GM10266 (cell line): ENCODE measurements at regions not wholly inside any gene's neighbourhood (a gene's known extent, or its start where the extent isn't known, plus 50 kb on each side); places are given as distances from the start of the nearest gene placed in this dataset.

ENCODE experiments used
- DNase-seq: peaks from one replicate; pipeline ENCODE4 v3.0.0; 2012; ENCODE audit errors: extremely low spot score
- TF ChIP-seq, protein P1 (sequence below): IDR thresholded peaks from 2 replicates; pipeline ENCODE4 v1.5.1; 2012; ENCODE audit warnings: mild to moderate bottlenecking, low read depth; ENCODE audit not compliant: control insufficient read depth, insufficient read depth; ENCODE audit errors: missing control alignments

DNA sequence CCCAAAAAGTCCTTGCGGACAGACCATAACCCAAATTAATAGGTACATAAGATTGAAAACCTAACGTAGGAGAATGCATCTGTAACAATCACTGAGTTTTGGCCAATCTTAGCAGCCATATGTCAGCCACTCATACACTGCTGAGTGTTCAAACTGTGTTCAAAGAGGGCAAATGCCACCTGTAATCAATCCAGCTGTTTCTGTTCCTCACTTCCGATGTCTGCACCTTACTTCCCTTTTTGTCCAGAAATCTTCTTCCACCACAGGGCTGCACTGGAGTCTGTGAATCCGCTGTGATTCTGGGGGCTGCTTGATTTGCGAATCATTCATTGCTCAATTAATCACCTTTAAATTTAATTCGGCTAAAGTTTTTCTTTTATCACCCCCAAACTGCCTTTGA is 263.9 kb downstream of the ICE1 start:
- no peak for DNase-seq
- TF ChIP-seq, protein P1, sequence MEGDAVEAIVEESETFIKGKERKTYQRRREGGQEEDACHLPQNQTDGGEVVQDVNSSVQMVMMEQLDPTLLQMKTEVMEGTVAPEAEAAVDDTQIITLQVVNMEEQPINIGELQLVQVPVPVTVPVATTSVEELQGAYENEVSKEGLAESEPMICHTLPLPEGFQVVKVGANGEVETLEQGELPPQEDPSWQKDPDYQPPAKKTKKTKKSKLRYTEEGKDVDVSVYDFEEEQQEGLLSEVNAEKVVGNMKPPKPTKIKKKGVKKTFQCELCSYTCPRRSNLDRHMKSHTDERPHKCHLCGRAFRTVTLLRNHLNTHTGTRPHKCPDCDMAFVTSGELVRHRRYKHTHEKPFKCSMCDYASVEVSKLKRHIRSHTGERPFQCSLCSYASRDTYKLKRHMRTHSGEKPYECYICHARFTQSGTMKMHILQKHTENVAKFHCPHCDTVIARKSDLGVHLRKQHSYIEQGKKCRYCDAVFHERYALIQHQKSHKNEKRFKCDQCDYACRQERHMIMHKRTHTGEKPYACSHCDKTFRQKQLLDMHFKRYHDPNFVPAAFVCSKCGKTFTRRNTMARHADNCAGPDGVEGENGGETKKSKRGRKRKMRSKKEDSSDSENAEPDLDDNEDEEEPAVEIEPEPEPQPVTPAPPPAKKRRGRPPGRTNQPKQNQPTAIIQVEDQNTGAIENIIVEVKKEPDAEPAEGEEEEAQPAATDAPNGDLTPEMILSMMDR, result no peak

DNA sequence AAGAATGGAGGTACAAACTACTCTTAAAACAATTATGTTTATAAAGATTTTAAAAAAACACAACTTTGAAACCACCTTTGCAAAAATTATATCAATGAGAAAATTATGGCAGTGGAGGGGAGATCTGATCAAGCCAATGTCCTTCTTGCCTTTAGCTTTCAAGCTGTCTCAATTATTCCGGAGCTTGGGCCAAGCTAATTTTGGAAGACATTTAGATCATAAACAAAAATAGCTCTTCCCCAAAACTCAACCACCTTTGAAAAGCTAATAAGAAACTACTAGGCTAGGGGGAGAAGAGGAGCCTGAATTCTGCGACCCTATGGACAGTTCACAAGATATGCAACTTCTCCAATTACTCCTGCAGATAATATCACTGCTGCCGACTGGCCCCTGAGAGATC is 263.3 kb downstream of the ICE1 start:
- TF ChIP-seq, protein P1, result no peak
- DNase-seq, result no peak

DNA sequence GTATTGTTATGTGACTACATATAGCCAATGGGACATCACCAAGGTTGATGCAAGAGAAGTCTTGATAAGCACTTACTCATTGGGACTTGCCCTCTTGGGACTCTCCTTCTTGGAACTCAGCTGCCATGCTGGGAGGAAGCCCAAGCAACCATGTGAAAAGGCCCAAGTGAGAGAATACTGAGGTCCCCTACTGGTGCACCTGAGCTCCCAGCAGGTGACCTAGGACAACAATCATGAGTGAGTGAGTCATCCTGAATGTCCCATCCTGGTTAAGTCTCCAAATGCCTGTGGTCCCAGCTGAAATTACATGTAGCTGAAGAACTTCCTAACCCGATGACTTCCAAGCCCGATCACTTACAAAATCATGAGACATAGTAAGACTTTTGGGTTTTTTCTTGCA is 260.7 kb downstream of the ICE1 start:
- no peak for DNase-seq
- TF ChIP-seq, protein P1, result no peak

DNA sequence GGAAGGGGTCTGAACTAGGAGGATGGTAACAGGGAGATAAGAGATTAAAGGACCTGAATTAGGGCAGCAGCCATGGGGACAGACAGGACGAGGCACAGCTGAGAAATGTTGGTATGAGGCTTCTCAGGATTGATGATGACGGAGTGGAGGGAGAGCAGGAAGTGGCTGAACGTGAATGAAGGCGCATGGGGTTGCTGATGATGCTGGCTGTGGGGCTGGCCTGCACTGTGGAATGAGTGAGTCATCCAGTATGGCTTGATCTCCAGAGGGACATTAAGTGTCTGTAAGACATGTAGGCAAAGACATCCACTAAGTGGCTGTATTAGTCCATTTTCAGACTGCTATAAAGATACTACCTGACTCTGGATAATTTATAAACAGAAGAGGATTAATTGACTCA is 256.4 kb downstream of the ICE1 start:
- DNase-seq, result no peak
- TF ChIP-seq, protein P1, result no peak

DNA sequence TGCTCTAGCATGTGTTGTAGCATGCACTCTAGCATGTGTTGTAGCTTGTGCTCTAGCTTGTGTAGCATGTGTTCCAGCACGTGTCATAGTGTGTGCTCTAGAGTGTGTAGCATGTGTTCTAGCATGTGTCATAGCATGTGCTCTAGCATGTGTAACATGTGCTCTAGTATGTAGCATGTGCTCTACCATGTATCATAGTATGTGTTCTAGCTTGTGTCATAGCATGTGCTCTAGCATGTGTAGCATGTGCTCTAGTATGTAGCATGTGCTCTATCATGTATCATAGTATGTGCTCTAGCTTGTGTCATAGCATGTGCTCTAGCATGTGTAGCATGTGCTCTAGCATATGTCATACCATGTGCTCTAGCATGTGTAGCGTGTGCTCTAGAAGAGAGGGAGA is 255.3 kb downstream of the ICE1 start:
- TF ChIP-seq, protein P1, result no peak
- DNase-seq, result no peak

DNA sequence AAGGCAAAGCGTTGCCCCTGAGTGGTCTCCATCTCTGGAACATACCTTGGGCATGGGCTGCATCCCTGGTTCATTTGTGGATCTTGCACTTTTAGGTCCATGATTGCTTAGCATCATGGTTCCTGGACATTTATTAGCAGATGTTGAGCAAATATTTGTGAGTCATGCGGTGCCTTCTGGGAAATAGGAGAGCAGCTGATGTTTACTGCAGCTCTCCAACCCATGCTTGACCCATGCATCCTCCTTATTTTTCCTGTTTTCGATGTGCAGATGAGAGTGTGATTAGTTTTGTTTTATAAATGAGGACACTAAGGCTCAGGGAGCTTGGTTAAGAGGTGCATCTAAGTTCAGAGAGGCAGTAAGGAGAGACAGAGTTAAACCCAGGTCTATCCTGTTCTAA is 253.7 kb downstream of the ICE1 start:
- TF ChIP-seq, protein P1, result no peak
- no peak for DNase-seq

DNA sequence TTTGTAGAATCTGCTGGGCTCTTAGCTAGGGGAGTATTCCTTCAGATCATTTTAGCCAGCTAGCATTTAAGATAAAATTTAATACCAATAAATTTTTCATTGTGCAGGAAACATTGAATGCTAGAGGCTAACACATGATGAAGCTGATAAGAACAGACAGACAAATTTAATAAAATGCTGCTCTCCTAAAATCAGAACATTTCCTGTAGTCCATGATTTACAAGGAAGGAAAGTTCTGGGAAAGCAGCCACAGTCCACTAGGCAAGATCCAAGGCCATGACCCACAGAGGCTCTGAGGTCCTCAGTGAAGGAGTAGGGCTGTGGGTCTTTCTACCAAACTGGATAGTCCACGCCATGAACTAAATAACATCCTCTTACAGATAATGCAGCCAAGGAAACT is 253.0 kb downstream of the ICE1 start:
- no peak for DNase-seq
- TF ChIP-seq, protein P1, result no peak

DNA sequence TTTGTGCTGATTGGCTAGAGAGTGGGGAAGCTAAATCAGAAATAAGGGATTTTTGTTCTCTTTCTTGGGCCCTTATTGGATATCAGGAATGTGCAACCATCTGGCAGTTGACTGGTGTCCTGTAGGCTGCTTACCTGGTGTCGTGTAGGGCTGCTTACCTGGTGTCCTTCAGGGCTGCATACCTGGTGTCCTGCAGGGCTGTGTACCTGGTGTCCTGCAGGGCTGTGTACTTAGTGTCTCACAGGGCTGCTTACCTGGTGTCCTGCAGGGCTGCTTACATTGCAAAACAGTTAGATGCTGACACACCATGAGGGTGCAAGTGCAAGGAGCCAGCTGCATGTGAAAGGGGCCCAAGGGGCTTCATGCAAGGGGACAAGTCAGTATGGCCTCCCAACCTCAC is 249.3 kb downstream of the ICE1 start:
- no peak for DNase-seq
- TF ChIP-seq, protein P1, result no peak
